Embryonic facial prominence (tissue), 1 donor: ENCODE measurements at regions not wholly inside any gene's neighbourhood (a gene's known extent, or its start where the extent isn't known, plus 50 kb on each side); places are given as distances from the start of the nearest gene placed in this dataset.
A peak's percentile ranks its signal among the peaks of the same experiment; 100 is the strongest.

ENCODE experiments used
- DNase-seq: peaks from one replicate; pipeline ENCODE4 v3.0.0-alpha.2; 2016; ENCODE audit errors: extremely low spot score

- DNase-seq, result no peak
These were observed 268.0 kb downstream of the MSRB3 start for GRCh38 chr12:65546528-65546927.

DNA sequence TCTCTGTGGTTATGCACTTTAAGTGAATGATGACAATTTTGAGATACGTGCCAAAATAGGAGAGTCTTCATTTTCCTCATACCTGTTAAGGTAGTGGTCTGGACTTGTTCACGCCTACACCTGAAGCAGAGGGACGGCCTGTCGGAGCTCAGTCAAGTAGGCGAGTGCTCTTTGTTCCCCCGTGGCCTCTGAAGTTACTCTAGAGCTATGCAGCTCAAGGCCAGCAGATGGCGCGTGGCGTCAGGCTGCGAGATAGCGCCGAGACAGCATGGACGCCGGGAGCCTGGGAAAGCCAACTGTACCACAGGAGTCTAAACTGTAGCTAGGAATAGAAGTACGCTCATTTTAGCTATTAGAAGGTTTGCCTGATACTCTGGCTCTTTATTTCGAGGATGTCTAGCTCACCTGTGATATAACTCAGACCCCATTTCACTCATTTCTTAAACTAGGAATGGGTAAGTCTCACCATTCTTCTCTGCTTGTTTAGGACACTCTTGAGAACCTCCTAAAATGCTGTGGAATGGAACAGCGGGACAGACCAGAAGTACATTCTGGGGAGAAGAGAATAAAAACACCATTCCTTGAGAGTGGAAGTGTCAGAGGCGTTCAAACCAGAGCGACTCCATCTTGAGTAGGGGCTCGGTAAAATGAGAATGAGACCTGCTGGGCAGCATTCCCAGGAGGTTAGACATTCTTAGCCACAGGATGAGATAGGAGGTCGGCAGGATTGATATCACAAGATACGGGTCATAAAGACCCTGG lies 267.4 kb upstream of the HMGA2 start:
- peak; percentile 61 for DNase-seq

- no peak for DNase-seq
These were observed 266.7 kb upstream of the HMGA2 start for GRCh38 chr12:65557438-65558181.

DNA sequence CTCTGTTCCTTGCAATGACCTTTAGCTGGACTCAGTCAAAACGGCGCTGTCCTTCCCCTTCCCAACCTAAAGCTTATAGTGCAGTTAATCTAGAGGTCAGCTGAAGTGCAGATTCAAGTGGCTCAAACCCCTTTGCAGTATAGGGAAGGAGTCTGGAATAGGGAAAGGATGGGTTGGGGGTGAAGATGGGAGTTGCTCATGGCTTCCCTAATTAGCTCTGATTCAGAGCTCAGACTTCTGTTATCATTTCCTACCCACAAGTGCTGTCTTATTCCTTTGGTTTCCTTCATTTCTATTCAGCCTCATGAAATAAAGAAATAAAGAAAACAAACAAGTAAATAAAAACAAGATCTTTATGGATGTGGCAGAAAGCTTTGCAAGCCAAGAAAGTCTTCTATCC lies 264.0 kb upstream of the HMGA2 start:
- DNase-seq, result no peak

DNA sequence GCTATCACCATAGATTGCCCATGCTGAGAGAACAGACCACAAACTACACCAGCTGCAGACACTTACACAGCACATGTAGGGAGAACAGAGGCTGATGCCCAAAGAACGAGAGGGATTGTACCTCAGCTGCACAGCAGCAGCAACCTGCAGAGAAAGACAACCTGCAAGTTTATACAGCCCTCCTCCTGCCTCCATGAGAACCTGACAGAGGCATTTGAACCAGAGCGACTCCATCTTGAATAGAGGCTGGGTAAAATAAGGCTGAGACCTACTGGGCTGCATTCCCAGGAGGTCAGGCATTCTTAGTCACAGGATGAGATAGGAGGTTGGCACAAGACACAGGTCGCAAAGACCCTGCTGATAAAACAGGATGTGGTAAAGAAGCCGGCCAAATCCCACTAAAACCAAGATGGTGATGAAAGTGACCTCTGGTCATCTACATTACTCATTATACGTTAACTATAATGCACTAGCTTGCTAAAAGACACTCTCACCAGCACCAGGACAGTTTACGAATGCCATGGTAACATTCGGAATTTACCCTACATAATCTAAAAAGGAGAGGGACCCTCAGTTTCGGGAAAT lies 262.4 kb upstream of the HMGA2 start:
- no peak for DNase-seq

DNA sequence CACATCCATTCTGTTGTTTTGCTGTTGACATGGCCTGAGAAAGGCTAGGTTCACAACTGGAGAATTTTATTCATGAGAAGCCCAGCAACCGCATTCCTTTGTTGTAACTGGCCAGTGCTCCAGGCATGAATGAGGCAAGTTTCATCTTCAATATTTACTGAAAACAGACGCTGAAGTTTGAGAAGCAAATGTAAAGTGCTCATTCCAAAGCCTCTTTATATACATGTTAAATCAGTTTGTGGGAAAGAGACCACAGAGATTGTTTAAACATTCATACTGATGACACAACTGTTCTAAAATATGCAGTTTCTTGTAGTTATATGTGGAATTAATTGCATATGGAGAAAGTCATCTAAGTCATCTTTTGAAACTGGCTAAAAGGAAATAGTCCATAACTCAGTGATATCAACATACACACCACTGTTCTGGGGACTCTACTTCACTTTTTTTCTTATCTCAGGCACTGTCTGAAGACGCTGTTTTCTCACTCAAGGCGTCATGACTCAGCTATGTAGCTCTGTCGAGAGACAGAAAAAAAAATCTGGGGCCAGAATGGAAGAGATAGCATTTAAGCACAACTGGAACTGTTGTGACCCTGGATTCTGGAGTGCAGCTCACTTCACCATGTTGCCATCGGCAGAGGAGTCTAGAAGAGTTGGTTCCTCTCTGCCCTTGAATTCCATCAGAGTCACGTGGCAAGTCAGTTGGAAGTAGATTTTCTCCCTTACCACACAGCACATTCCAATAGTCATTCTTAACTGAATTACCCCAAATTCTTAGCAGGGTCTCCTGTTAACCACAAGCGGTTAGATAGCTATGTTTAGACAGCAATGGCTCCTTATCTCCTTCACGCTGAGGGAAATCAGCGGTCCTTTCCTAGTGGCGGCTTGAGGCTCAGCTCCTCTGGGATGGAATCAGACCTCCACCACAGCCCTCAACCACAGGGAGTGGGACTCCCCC lies 258.4 kb upstream of the HMGA2 start:
- no peak for DNase-seq

GRCh38 chr12:65566751-65567150 lies 257.5 kb upstream of the HMGA2 start:
- no peak for DNase-seq

DNA sequence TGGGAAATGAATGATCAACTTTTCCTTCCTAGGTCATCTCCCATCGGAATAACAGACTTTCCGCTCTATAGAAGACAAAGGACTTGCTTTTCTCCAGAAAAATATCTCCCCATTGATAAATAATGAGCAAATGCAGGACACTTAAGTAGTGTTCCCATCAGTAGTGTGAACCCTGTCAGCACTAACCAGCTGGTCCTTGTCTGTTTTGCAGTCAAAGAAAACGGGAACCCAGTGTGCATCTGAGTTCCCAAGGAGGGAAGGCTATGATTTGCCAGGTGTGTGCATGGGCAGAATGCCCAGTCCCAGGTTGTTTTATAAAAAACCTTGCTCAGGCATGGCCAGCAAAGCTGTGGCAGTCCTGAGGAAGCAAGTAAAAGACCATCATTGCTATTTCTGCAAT lies 256.5 kb upstream of the HMGA2 start:
- no peak for DNase-seq

DNA sequence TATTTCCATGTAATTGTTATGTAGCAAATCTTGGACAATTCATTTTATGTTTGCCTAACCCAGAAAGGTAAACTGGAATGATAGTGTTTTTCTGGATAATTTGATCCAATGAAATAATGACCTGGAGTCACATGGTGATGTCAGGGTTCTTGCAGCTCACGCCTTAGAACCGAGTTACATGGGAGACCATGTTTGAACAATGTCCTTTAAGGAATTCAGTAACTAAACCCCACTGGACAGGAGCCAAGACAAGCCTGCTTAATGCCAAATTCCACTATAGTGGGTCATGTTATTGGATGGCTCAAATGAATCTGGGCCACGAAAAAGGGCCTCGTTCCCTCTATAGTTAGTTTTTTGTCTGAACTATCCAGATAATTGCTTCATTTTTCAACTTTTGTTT lies 255.8 kb upstream of the HMGA2 start:
- no peak for DNase-seq

- DNase-seq, result no peak
These were observed 253.7 kb upstream of the HMGA2 start for GRCh38 chr12:65570451-65571130.

- no peak for DNase-seq
These were observed 249.4 kb upstream of the HMGA2 start for GRCh38 chr12:65574867-65575266.

GRCh38 chr12:65584016-65584415 lies 240.3 kb upstream of the HMGA2 start:
- no peak for DNase-seq

GRCh38 chr12:65585648-65586602 lies 238.4 kb upstream of the HMGA2 start:
- DNase-seq, result no peak

- DNase-seq, result no peak
These were observed 237.5 kb upstream of the HMGA2 start for GRCh38 chr12:65586796-65587195.

DNA sequence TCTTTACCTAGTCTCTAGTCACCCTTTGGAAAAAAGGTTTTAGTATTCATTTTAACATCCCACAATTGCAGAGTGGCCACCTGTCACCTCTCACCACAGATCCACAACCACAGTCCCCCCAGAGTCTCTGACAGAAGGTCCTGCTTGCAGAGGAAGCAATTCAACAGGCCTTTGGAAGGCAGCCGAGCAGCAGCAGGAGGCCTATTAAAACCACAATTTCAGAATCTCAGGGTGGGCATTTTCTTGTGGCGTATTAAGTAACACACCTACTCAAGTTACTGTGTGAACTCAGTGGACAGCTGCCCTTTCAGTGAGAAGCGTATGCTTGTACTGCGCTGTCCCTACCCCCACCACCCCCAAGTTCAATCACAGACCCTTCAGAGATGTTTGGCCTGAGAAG lies 234.0 kb upstream of the HMGA2 start:
- no peak for DNase-seq

DNA sequence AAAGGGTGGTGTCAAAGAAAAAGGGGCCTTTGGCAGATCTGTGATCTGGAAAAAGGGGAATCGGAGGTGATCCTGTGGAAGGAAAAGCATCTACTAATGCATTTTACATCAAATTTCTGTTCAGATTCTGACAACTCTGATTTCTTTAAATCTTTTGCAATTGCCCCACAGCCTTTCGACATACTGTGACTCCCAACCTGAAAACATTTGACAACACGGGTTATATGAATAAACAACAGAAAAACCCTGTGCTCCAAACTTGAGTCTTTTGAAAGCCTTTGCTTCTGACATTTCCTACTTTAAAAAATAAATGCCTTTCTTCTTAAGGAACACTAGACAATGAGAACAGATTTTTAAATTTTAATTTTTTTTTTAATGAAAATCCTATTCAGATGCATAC lies 231.9 kb upstream of the HMGA2 start:
- no peak for DNase-seq

- DNase-seq, result no peak
These were observed 231.0 kb upstream of the HMGA2 start for GRCh38 chr12:65593239-65593701.

GRCh38 chr12:65594409-65594808 lies 229.9 kb upstream of the HMGA2 start:
- peak; percentile 69 for DNase-seq

- no peak for DNase-seq
These were observed 229.2 kb upstream of the HMGA2 start for GRCh38 chr12:65595016-65595560.
